ENCODE measurements at regions not wholly inside any gene's neighbourhood (a gene's known extent, or its start where the extent isn't known, plus 50 kb on each side); places are given as distances from the start of the nearest gene placed in this dataset.
"Not testable (repeated sequence)": the region's sequence is repeated elsewhere in the genome, so short reads cannot be mapped to it uniquely, and the experiment has no call there.

DNA sequence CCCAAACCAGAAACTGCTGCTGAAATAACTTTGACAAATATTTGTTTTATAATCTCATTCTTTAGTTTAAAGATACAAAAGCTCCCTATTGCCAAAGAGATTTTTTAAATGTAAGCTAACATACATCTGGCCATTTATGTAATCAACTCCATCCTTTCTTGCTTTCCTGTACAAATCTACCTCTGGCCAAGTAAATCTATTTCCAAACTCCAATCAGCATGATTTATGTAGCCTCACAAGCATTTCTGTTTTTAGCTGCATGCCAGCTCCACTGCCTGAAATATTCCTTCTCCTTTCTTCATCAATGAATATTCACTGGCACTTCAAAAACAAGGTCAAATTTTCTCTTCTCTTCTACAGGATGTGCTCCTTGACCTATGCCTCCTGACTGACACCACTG, 80.0 kb downstream of the SHOX2 start:
- DNase-seq = no peak

DNA sequence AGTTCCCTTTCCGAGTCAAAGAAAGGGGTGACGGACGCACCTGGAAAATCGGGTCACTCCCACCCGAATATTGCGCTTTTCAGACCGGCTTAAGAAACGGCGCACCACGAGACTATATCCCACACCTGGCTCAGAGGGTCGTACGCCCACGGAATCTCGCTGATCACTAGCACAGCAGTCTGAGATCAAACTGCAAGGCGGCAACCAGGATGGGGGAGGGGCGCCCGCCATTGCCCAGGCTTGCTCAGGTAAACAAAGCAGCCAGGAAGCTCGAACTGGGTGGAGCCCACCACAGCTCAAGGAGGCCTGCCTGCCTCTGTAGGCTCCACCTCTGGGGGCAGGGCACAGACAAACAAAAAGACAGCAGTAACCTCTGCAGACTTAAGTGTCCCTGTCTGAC, 86.3 kb downstream of the SHOX2 start:
- not testable (repeated sequence) for DNase-seq

- no peak for DNase-seq
Measured at GRCh38 chr3:158018462-158018861, 87.8 kb downstream of the SHOX2 start.

DNA sequence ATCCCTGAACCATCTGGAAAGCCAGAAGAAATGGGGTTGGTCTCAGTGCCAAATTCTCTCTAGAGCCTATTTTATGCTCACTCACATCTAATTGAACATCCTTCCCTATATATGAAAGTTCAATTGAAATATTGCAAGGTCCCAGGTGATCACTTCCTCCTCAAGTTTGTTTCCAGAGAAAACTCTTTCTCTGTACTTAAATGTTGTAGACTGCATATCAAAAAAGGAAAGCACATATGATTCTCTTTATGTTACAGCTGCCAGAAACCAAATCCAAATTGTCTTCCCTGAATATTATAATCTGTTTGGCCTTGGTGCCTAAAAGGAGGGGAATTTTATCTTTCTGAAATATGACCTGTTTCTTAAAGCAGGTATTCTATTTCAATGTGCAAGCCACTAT, 93.3 kb downstream of the SHOX2 start:
- DNase-seq = no peak

- DNase-seq = no peak
Measured at GRCh38 chr3:158005391-158006100, 100.7 kb downstream of the SHOX2 start.

- DNase-seq = no peak
Measured at GRCh38 chr3:157999246-157999645, 107.0 kb downstream of the SHOX2 start.

GRCh38 chr3:157982359-157982758, 123.9 kb downstream of the SHOX2 start:
- DNase-seq = no peak

DNA sequence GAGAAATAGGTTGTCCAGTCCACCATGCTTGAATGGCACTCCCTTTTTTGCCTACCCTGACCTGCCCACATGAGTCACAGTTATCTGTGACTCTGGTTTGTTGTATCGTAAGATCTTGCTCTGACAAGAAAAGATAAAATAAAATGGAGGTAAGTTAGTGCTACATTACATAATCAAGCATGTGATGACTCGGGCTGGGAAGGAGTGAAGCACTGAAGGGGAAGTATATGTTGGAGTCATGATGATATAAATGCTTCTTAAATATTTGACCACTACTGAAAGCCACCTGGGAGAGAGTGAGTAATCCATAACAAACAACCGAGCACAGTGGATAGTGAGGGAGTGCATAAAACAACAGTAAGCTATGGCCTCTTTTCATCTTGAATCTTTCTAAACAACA, 124.4 kb downstream of the SHOX2 start:
- DNase-seq = no peak

GRCh38 chr3:157979022-157979421, 127.2 kb downstream of the SHOX2 start:
- DNase-seq = no peak

DNA sequence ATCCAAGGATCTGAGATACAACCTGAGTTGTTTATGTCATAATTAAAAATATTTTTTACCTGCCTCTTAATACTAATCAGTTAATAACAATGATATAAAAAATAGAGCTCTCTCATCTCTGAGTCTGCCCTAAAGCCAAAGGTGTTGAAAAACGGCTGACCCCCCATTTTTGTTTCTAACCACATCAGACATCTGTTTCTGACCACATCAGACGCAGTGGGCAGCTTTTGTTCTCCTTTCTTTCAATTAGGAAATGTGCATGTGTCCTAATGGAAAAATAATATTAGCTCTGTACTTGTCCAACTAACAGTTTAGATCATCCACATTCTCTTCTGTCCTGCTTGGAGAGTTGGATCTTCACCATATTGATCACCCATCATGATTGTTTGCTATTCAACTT, 144.6 kb downstream of the SHOX2 start:
- no peak for DNase-seq

DNA sequence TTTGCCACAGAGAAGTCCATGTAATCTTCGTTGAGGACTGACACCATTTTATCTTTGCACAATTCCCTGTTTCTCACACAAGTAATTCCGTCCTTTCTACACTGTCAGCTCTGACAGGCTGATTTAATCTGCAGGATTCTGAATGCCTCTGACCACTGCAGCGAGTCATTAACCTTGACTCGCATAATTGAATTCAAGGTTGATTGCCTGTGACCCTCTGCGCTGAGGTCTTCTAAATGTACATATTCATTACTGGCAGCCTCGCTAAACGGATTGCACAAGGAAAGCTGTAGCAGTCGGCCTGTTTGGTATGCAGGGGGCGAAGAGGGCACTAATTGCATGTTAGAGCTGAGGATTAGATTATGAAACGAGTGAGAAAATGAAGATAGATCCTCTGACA, 147.8 kb downstream of the SHOX2 start:
- DNase-seq = no peak

DNA sequence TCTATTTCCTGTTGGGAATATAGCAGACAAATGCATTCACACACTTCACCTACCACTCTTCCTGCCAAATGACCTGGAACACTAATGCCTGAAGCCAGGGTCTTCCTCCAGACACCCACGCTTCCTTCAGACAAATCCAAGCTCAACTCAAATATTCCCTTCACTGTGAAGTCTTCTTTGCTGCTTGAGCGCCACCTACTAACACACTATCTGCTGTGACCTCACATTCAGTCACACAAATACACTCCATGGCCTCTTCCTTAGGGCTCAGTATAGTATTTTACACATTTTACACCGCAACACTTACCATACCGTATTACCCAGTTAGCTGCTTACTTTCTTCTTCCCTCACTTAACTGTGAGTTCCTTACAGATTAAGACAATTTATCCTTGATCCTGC, 149.4 kb downstream of the SHOX2 start:
- no peak for DNase-seq

GRCh38 chr3:157956176-157956575, 150.0 kb downstream of the SHOX2 start:
- no peak for DNase-seq

GRCh38 chr3:157953565-157953964, 152.7 kb downstream of the SHOX2 start:
- DNase-seq = no peak

- DNase-seq = no peak
Measured at GRCh38 chr3:157948605-157949383, 157.4 kb downstream of the SHOX2 start.

DNA sequence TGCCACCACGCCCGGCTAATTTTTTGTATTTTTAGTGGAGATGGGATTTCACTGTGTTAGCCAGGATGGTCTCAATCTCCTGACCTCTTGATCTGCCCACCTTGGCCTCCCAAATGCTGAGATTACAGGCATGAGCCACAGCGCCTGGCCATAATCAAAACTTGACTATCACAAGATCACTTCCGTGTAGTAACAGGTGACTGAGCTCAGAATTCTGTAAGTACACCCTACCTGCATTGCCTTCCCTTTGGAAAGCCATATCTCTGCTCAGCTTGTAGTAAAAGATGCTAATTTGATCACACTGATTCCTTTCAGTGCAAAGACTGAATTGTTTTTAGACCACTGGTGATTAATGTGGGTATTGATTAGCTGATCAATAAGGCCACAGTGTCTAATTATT, 167.1 kb downstream of the SHOX2 start:
- DNase-seq = no peak

- no peak for DNase-seq
Measured at GRCh38 chr3:157938154-157938779, 168.0 kb downstream of the SHOX2 start.

- DNase-seq = no peak
Measured at GRCh38 chr3:157931517-157931916, 174.7 kb downstream of the SHOX2 start.

DNA sequence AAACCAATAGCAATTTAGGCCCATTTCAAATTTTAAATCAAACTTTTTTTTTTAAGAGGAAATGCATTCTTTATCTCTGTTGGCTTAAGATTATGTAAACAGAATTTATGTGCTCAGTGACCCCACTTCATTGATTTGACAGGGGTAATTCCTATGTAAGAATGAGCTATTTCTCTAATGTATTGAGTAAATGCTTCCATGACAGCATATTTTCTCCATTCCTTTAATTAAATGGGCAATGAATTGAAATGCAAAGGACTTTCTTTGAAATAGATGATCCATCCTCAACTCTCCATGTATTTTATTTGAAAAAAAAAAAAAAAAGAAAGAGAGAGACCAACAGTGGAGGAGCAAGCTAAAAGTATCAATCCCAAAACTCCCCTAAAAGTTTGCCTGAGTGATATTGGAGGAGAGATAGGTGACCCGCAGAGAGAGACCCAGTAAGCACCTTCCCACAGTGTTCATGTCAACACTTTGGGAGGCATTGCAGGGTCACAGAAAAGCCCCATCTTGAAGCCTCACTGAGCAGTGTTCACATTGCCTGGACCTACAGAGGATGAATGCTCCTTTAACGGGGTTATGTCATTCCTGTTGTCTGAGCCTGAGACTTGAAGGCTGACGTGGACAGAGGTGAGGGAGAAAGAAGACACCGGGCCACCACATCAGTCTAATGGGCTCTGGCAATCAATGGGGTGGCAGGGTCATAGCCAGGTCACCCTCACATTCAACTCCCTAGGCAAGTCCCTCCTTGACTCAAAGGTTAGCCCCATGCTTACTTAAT, 176.0 kb downstream of the SHOX2 start:
- DNase-seq = no peak

DNA sequence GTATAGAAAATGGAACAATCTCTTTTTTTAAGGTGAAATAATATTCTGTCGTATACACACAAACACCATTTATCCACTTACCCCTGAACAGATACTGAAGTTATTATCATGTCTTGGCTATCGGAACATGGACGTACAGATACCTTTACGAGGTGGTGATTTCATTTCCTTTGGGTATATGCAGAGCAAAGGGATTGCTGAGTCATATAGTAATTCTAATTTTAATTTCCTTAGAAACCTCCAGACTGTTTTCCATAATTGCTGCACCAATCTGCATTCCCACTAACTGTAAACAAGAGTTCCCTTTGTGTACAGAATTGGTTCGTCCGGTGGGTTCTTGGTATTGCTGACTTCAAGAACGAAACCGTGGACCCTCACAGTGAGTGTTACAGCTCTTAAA, 179.4 kb downstream of the SHOX2 start:
- DNase-seq = no peak

DNA sequence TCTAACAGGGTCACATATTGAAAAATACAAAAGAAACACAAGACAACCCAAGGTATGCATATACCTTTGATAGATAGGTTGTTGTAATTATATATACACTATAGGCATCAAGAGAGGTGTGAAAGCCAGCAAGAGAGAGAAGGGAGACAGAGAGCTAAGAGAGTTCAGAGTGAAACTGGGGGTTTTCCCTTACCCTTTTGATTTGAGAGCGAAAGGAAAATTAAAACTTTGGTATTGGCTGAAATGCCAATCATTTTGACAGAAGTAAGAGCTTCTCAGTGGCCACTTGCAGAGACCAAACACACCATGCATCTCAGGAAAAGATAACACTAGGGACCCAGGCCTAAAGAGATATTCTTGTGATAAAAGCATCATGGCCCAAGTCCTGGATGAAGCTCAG, 183.6 kb downstream of the SHOX2 start:
- DNase-seq = no peak

- DNase-seq = no peak
Measured at GRCh38 chr3:157921811-157922210, 184.4 kb downstream of the SHOX2 start.

Measured in CD4-positive, alpha-beta T cell treated with Interleukin-17A for 4 hours (primary cell).